OCI-LY1 (cell line): ENCODE measurements at regions not wholly inside any gene's neighbourhood (a gene's known extent, or its start where the extent isn't known, plus 50 kb on each side); places are given as distances from the start of the nearest gene placed in this dataset.
A peak's percentile ranks its signal among the peaks of the same experiment; 100 is the strongest.

Experiments
- EZH2 ChIP-seq: fragments of 200-600 bp; sonication (generic), shearing (Covaris generic); IDR thresholded peaks from 2 replicates; pipeline ENCODE4 v1.8.0; 2017; ENCODE audit warnings: borderline replicate concordance, mixed run types, mild to moderate bottlenecking, antibody characterized with exemption, low read length, moderate library complexity, mixed read lengths
- TF ChIP-seq, protein P1 (sequence below): fragments of 200-600 bp; sonication (generic), shearing (Covaris generic); IDR thresholded peaks from 2 replicates; pipeline ENCODE4 v1.5.1; 2017; ENCODE audit warnings: mild to moderate bottlenecking, antibody characterized with exemption, low read length, moderate library complexity, mixed read lengths

DNA sequence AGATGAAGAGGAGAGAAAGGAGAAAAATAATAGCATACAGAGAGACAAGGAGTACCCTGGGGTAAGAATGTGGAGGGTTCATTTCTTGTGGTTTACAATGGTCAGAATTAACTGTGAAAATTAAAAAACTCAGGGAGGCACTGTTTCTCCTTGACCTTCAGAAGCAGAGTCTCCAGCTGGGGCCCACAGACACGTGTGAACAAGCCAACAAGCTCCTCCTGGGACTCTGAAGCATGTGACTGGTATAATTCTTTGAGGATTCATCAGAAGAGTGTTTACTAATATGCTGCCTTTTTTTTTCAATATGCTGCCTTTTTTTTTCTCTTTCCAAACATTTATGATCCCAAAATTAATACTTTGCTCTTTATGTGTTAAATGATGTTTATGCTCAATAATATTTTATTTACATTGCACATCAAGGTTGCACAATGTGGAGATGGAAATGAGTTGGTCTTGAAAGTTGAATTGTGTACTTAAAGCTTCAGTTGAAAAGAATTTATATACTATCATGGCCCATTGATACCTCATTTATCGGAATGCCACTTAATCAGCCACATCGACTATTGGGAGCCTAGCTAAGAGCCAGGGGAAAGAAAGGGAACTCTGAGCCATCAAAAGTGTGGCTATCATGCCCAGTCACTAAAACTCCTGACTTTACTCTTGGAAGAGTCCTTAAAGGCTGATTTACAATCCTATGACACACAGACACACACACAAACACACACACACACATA, 134.7 kb upstream of the RHOBTB1 start:
- TF ChIP-seq, protein P1, sequence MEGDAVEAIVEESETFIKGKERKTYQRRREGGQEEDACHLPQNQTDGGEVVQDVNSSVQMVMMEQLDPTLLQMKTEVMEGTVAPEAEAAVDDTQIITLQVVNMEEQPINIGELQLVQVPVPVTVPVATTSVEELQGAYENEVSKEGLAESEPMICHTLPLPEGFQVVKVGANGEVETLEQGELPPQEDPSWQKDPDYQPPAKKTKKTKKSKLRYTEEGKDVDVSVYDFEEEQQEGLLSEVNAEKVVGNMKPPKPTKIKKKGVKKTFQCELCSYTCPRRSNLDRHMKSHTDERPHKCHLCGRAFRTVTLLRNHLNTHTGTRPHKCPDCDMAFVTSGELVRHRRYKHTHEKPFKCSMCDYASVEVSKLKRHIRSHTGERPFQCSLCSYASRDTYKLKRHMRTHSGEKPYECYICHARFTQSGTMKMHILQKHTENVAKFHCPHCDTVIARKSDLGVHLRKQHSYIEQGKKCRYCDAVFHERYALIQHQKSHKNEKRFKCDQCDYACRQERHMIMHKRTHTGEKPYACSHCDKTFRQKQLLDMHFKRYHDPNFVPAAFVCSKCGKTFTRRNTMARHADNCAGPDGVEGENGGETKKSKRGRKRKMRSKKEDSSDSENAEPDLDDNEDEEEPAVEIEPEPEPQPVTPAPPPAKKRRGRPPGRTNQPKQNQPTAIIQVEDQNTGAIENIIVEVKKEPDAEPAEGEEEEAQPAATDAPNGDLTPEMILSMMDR, result peak; percentile 8; the same call in 1 of the 2 replicates
- TF ChIP-seq EZH2, result no peak
